Activated CD8-positive, alpha-beta memory T cell treated with anti-CD3 and anti-CD28 coated beads for 1 hour (primary cell): ENCODE measurements at regions not wholly inside any gene's neighbourhood (a gene's known extent, or its start where the extent isn't known, plus 50 kb on each side); places are given as distances from the start of the nearest gene placed in this dataset.
"Not testable (repeated sequence)": the region's sequence is repeated elsewhere in the genome, so short reads cannot be mapped to it uniquely, and the experiment has no call there.

Experiments
- DNase-seq, 2 donors: peaks; one replicate each; pipeline ENCODE4 v3.0.0-alpha.2; 2020; ENCODE audit warnings: low read depth in 1 of 2; ENCODE audit errors: extremely low read depth in 1 of 2

DNA sequence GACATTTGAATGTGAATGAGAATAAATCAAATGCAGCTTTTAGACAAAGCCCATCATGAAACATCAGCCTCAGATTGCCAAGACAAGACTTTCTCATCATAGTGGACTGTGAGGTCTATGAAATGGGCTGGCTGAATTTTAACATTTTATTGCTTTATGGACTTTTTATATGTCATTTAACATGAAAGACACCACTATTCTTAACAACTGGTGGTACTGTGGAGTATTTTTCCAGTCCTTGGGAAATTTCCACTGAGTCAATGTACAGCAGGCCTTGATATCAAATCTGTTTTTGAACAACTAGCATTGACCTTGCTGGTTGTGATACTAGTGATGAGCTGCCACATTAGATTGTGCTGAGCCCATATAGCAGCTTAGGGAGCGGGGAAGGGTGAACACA lies 326.6 kb upstream of the CITED2 start:
- DNase-seq = no peak

DNA sequence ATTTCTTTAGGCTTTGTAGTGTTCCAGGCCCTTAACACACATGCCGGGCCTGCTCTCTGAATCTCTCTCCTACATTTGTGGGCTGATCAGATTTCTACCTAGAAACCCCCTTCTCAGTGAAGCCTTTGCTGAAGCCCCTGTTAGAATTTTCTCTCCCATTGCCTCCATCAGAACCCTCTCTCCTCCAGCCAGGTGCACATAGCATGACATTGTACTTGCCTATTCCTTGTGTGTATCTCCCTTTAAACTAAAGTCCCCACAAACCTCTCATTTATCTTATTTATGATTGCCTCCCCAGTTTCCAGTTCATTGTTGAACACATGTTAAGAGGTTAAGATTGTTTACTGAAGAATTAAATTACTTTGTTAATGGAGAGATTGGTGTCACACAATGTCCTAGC lies 325.5 kb upstream of the CITED2 start:
- DNase-seq = no peak

DNA sequence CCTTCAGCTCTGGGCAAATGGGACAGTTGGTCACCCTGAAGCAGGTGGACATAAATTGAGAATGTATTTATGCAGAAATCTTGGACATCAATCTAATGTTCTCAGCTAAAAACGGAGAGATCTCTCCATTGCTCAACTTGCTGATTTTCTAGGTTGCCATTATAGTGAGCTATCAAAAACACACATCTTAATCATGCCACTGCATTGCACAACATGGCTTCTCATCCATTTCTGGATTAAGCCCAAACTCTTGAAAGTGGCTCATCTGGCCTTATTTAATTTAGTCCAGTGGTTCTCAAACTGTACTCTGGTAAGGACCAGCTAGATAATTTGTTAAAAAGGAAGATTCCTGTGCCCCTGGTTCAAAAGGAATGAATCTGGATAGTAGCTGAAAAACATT lies 324.9 kb upstream of the CITED2 start:
- no peak for DNase-seq

DNA sequence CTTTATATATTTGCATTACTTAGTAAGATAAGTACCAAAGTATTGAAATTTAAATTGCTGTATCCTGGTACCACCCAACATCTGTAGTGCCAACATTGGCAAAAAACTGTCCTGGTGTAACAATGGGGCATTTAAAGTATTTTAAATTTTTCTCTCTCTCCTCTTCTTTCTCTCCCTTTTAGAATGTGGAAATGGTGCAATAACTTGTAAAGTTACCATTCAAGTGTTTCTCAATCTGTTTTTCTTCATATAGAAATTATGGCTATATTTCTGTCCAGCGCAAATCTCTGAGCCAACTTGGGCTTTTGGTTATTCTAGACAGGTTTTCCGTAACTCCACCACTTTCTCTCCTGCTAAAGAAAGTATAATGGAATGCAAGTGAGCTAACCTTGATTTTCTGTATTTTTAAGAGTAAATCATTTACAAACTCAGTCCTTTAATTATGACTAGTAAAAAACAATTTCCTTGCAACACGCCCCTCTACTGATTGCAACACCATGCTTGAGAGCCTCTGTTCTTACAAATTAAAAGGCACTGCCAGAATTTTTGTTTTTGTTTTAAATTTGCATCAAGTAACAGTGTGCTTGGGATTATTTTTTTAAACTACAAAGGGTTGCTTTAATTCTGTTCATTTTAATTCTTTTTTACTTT lies 324.2 kb upstream of the CITED2 start:
- no peak for DNase-seq

DNA sequence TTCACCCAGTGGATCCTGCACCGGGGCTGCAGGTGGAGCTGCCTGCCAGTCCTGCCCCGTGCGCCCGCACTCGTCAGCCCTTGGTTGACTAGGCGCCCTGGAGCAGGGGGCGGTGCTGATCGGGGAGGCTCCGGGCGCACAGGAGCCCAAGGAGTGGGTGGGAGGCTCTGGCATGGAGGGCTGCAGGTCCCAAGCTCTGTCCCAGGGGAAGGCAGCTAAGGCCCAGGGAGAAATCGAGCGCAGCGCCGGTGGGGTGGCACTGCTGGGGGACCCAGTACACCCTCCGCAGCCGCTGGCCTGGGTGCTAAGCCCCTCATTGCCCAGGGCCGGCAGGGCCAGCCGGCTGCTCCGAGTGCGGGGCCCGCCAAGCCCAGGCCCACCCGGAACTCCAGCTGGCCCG lies 323.4 kb upstream of the CITED2 start:
- DNase-seq = not testable (repeated sequence)

GRCh38 chr6:139696991-139697390 lies 322.5 kb upstream of the CITED2 start:
- not testable (repeated sequence) for DNase-seq

- no peak for DNase-seq
Measured at GRCh38 chr6:139695361-139695760, 320.9 kb upstream of the CITED2 start.

- DNase-seq = no peak
Measured at GRCh38 chr6:139693735-139694134, 319.3 kb upstream of the CITED2 start.

DNA sequence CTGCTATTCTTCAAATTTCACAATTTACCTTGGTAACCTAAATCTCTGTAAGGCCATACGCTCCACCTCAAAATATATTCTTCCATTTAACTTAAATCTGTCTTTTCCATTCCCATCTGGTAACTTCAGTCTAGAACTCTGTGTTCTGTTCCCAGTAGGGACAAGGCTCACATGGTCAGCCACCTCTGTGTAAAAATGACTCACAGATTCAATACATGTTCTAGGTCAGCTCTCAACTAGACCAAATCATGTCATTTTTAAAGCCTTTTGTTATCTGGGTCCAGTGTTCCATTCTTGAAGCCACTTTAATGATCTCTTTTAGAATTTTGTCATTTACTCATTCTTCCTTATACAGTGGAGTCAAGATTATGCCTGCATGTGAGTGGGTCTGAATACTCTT lies 315.6 kb upstream of the CITED2 start:
- no peak for DNase-seq

DNA sequence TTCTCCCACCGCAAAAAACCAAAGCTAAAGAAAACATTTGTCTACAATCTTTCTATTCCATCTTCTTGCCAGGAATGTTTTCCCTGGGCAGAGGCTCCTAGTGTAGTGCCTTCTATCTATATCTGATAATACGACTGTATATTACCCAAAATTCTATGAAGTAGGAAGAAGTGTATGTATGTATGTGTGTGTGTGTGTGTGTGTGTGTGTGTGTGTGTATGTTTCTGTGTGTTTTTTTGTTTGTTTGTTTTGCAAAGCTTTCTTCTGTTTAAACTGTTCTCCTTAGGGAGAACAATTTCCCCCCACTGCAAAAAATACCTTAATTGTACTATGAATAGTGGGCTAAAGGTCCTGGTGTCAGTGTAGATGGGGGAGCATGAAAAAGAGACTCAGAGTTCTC lies 312.6 kb upstream of the CITED2 start:
- no peak for DNase-seq

GRCh38 chr6:139686308-139686707 lies 311.9 kb upstream of the CITED2 start:
- no peak for DNase-seq

- no peak for DNase-seq
Measured at GRCh38 chr6:139685009-139685408, 310.6 kb upstream of the CITED2 start.

DNA sequence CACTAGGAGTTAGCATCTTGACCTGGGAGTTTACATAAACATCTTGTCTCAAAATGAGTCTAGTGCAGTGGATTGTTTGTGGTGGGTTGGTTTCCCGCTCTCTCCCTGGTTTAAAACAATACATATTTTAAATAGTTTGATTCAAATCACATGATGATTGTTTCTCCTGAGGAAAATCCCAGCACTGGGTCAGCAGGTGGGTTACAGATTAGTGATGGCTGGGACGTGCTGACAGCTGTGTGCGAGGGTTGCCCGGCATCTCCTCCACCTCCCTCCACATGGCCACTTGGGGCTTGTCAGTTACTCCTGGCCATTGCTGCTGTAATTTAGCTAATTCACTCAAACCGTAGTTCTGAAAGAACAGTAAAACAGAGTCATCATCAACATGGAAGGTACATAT lies 306.4 kb upstream of the CITED2 start:
- no peak for DNase-seq

DNA sequence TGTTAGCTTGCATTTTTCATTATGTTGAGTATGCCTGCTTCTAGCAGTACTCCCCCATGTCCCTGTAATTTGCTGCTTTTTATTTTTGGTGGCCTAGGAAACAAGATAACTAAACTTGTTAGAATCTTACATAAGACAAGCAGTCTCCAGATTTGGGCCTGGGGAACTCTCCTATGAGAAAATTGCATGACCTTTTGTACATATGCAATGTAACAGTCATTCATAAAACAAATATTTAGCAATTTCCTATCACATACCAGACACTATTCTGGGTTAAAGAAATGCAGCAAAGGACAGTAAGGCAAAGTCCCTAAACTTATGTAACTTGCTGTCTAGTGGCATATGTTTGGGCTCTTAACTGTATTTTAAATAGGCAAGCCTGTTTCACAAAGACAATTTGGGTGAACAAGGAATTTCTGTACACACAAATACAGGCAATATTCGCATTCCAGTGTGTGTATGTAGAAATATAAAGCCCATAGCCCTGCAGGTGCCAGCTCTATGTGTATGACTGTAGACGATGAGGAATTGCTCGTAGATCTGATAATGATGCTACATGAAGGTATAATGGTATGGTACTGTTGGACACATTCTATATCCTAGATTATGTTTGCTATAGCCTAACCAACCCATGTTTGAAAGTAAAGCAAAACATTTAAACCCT lies 305.2 kb upstream of the CITED2 start:
- DNase-seq = no peak

DNA sequence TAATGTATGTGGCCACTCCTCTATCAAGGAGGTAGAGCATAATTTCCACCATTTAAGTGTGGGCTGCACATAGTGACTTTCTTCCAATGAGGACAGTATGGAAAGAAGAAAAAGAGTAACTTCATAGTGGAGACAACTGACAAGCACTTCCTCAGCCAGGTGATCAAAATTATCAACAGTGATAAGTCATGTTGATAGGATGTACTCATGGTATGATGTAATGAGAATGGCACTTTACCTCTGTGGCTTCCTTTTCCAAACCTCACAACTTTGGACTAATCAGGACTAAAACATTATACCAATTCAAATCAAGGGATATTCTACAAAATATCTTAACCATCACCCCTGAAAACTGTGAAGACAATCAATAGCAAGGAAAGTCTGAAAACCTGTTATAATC lies 302.3 kb upstream of the CITED2 start:
- DNase-seq = no peak

DNA sequence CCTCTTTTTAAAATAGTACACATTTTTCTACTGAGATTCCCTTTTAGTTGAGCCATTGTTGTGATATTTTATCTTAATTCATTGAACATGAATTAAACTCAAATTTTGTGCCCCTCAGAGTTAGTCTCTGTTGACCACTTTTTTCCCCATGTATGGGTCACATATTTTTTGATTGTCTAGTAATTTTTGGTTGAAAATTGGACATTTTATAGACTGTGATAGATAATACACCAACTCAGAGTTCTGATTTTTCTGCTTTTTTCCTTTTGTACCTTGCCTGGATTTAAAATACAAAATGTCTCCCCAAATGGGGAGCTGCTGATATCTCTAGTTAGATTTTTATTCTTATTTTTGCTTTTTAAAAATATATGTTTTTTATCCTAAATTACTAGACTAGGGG lies 291.8 kb upstream of the CITED2 start:
- DNase-seq = no peak

DNA sequence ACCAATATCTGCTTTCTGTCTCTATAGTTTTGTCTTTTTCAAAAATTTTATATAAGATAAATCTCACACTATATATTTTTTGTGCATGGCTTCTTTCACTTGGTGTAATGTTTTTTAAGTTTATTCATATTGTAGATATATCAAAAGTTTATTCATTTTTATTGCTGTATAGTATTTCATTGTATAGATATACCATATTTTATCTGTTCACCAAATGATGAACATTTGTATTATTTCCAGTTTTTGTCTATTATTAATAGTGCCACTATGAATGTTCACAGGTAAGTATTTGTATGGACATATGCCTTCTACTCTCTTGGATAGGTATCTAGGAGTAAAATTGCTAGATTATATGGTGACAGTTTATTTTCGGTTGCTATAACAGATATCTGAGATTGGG lies 289.5 kb upstream of the CITED2 start:
- no peak for DNase-seq

- no peak for DNase-seq
Measured at GRCh38 chr6:139659711-139660110, 285.3 kb upstream of the CITED2 start.

- no peak for DNase-seq
Measured at GRCh38 chr6:139659196-139659595, 284.7 kb upstream of the CITED2 start.

DNA sequence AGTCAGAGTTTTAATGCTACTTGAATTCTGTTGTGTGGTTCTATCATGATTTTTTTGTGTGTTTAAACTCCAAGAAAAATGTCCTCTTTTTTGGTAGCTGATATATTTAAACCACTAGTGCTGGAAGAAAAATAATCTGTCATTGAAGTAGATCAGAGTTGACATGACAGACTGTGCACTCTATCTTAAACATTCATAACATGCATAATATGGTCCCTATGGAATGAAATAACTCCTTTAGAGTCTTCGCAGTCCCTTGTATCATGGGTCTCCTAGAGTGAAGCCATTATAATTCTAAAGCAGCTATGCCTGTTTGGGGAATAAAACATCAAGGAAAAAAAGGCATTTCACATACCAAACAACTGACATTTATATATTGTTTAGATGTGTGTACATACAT lies 282.7 kb upstream of the CITED2 start:
- no peak for DNase-seq

- no peak for DNase-seq
Measured at GRCh38 chr6:139655783-139656705, 281.6 kb upstream of the CITED2 start.
